ENCODE measurements at regions not wholly inside any gene's neighbourhood (a gene's known extent, or its start where the extent isn't known, plus 50 kb on each side); places are given as distances from the start of the nearest gene placed in this dataset.

- DNase-seq (ENCODE audit: extremely low read depth, low read depth): peak; percentile 81
Observed at GRCh38 chr5:33312571-33313549, 127.9 kb upstream of the TARS1 start.

- DNase-seq (ENCODE audit: extremely low read depth, low read depth): no peak
Observed at GRCh38 chr5:33315189-33315588, 125.6 kb upstream of the TARS1 start.

DNA sequence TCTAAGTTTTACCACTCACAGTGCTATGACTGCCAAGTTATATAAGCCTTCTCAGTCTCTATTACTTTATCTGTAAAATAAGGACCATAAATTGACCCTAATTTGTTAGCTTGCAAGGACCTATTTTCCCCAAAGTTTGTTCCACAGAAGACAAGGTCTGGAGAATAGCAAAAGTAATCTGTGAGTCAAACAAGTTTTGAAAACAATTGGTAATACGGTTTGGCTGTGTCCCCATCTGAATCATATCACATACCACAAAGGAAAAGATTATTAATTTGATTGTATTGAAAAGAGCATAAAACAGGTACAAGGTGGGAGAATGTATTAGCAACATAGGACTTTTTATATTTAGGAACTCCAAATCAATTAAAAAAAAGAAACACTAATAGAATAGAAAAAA, 124.0 kb upstream of the TARS1 start:
- DNase-seq (ENCODE audit: extremely low read depth, low read depth): no peak

GRCh38 chr5:33317271-33317670, 123.5 kb upstream of the TARS1 start:
- no peak for DNase-seq (ENCODE audit: extremely low read depth, low read depth)

DNA sequence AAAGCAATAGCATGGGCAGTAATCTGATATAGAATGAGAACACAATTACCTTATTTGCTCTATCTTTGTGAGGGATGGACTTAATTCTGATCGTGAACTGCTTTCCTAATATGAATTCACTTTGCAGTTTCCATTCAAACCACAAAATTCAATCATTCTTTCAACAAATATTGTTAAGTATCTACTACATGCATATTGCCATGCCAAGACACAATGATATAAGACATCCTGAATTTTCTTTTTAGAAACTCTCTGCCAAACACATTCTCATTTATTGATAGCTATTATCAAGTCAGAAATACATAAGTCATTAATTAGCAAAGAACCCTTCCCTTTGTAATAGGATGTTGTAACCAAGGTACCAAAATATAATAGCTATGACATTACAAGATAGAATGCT, 121.6 kb upstream of the TARS1 start:
- no peak for DNase-seq (ENCODE audit: extremely low read depth, low read depth)

GRCh38 chr5:33319841-33320240, 120.9 kb upstream of the TARS1 start:
- no peak for DNase-seq (ENCODE audit: extremely low read depth, low read depth)

- DNase-seq (ENCODE audit: extremely low read depth, low read depth): no peak
Observed at GRCh38 chr5:33321026-33321425, 119.7 kb upstream of the TARS1 start.

GRCh38 chr5:33322632-33323031, 118.1 kb upstream of the TARS1 start:
- no peak for DNase-seq (ENCODE audit: extremely low read depth, low read depth)

GRCh38 chr5:33324667-33325307, 116.0 kb upstream of the TARS1 start:
- DNase-seq (ENCODE audit: extremely low read depth, low read depth): no peak

GRCh38 chr5:33328818-33329217, 111.9 kb upstream of the TARS1 start:
- no peak for DNase-seq (ENCODE audit: extremely low read depth, low read depth)

DNA sequence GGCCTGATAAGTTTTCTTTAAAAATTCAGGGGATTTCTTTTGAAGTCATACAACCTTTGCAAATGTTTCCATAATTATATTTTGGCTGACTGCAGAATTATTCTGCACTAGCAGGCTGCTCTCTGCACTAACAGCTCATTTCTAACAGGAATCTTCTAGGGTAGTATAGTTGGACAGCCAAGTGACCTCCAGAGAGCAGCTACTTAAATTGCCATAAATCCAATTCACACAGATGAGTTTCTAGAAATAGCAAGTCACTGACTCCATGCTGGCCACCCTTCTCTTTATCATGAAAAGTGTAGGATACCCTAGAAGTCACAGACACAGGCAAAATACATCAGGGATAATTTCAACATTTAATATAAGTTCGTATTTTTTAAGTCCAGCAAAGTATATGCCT, 110.9 kb upstream of the TARS1 start:
- no peak for DNase-seq (ENCODE audit: extremely low read depth, low read depth)

- no peak for DNase-seq (ENCODE audit: extremely low read depth, low read depth)
Observed at GRCh38 chr5:33330426-33330825, 110.3 kb upstream of the TARS1 start.

DNA sequence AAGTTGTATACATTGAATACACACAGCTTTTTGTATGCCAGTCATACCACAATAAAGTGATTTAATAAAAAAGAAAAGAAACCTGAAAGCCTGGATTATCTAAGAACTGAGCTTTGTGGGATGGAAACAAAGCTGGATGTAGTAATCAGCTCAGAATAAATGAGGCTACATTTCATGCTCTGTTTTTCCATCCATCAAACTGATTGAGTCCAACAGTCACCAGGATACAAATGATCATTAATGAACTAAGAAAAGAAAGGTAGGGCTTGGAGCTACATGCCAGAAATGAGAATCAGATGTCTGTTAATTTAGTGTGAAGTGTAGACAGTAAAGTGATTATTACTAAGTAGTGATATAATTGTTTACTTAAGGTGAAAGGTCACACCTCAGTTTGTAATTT, 109.8 kb upstream of the TARS1 start:
- no peak for DNase-seq (ENCODE audit: extremely low read depth, low read depth)

GRCh38 chr5:33332804-33333203, 108.0 kb upstream of the TARS1 start:
- no peak for DNase-seq (ENCODE audit: extremely low read depth, low read depth)

DNA sequence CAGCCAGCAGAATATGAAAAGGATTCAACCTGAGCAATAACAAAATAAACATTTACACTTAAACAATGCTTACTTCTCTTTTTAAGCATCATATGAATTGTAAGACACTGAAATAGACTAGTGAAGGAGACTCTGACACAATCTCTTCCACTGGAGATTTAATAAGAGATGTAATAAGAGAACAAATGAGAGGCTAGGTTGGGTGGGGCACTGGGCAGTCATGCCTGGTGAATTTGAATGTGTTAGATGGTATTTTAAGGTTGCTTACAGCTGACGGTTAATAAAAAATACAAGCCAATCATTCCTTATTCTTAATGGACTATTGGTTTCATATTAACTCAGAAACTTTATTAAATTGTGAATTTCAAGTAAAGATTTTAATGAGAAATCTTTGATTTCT, 105.9 kb upstream of the TARS1 start:
- no peak for DNase-seq (ENCODE audit: extremely low read depth, low read depth)

- no peak for DNase-seq (ENCODE audit: extremely low read depth, low read depth)
Observed at GRCh38 chr5:33336891-33337636, 103.7 kb upstream of the TARS1 start.

DNA sequence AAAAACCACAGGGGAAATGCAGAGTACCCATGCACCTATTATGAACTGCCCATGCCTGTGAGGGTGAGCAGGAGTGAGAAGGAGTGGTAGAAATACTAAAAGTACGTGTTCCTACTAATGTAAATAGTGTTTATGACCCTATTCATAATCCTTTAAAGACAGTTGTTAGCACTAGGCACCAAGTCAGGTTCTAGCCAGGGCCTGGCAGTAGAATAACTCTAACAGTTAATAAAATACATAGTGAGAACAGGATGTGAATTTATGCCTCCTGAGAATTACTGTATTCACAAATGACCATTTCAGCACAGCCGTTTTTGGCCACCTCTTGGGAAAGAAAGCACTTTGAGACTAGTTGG, 103.2 kb upstream of the TARS1 start:
- no peak for DNase-seq (ENCODE audit: extremely low read depth, low read depth)

- DNase-seq (ENCODE audit: extremely low read depth, low read depth): no peak
Observed at GRCh38 chr5:33338336-33339110, 102.2 kb upstream of the TARS1 start.

GRCh38 chr5:33339413-33339812, 101.4 kb upstream of the TARS1 start:
- DNase-seq (ENCODE audit: extremely low read depth, low read depth): no peak

DNA sequence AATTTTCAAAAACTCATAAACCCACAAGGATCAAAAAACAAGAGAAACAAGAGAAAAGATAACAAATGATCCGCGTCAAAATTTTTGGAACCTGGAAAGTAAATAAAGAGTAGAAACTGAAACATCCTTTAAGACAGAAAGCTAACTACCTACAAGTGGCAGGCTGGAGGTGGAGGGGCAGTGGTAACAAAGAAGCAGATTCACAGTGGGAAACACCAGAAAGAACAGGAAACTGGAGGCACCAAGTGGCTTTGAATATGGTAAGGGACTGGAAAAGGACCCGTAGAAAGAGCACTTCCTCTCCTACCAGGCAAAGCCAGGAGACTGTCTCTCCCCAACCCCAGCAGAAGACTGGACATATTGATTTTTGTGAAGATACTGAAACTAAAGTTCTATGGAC, 100.6 kb upstream of the TARS1 start:
- no peak for DNase-seq (ENCODE audit: extremely low read depth, low read depth)

- DNase-seq (ENCODE audit: extremely low read depth, low read depth): no peak
Observed at GRCh38 chr5:33341351-33341750, 99.4 kb upstream of the TARS1 start.
